ENCODE measurements at regions not wholly inside any gene's neighbourhood (a gene's known extent, or its start where the extent isn't known, plus 50 kb on each side); places are given as distances from the start of the nearest gene placed in this dataset.

DNA sequence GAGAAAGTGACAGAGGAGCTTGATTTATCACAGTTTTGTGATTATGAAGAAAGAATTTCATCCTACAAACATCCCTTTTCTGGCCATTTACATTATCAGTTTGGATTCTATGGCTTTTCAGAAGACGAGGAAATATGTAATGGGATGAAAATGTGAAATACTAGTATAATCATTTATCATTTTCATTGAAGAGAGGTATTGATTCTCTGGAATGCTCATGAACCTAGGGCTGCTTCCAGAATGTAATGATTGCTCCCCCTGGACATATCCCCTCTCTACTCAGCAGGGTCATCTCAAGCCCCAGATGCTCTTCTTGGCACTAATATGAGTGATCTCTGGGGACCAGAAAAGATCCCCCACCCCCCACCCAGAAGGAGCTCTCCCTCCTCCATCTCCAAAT is 106.7 kb upstream of the ZNF618 start:
- Histone ChIP-seq H3K27ac (ENCODE audit: low read depth, low read length) (no peak overlapping the region), H3K4me1 (ENCODE audit: control insufficient read depth, insufficient read depth, low read length) (no peaks in the 10 kb centered on the region)

DNA sequence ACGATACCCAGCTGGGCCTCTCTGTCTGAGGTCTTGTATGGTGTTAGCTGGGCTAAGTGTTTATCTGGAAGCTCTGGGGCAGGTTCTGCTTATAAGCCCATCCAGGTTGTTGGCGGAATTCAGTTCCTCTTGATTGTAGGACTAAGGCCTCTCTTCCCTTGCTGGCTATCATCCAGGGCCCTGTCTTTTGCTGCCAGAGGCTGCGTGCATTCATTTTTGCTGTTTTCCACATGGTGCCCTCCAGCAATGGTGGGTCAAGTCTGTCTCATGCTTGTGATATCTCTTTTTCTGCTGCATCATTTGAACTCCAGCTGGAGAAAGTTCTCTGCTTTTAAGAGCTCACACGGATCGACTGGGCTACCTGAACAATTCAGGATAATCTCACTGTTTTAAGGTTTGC is 105.7 kb upstream of the ZNF618 start:
- H3K4me3 ChIP-seq (ENCODE audit: low read length): no peak overlapping the region
- H3K9ac ChIP-seq (ENCODE audit: low read length): no peak overlapping the region
- no peaks in the 10 kb centered on the region for H3K27me3 ChIP-seq (ENCODE audit: control insufficient read depth, insufficient read depth, low read length)
- H3K27ac ChIP-seq (ENCODE audit: low read depth, low read length): no peak overlapping the region
- H3K36me3 ChIP-seq (ENCODE audit: control insufficient read depth, insufficient read depth, low read length): no peaks in the 10 kb centered on the region
- no peaks in the 10 kb centered on the region for H3K4me1 ChIP-seq (ENCODE audit: control insufficient read depth, insufficient read depth, low read length)

More for the DNA sequence above, 106.7 kb upstream of the ZNF618 start:
- Histone ChIP-seq H3K27me3 (ENCODE audit: control insufficient read depth, insufficient read depth, low read length) (no peaks in the 10 kb centered on the region), H3K4me3 (ENCODE audit: low read length) (no peak overlapping the region), H3K36me3 (ENCODE audit: control insufficient read depth, insufficient read depth, low read length) (no peaks in the 10 kb centered on the region), H3K9ac (ENCODE audit: low read length) (no peak overlapping the region)

DNA sequence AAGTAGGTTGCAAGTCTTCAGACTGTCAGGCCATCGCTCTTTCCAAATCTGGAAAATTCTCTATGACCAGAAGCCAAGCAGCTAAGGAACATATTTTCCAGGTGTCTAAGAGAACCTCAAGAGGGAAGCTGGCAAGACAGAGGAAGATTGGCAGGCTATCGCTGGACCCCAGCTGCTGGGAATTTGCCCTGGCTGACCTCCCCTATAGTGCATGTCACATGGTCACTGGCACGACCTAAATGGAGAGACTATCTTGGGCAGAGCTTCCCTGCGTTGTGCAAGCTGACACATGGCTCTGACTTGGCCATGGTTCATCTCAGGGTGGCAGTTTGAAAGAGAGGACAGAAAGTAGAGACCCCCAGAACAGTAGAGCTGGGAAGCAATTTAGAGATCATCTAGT is 104.9 kb upstream of the ZNF618 start:
- Histone ChIP-seq H3K9ac (ENCODE audit: low read length) (no peak overlapping the region), H3K4me1 (ENCODE audit: control insufficient read depth, insufficient read depth, low read length) (no peaks in the 10 kb centered on the region), H3K27me3 (ENCODE audit: control insufficient read depth, insufficient read depth, low read length) (no peaks in the 10 kb centered on the region), H3K36me3 (ENCODE audit: control insufficient read depth, insufficient read depth, low read length) (no peaks in the 10 kb centered on the region), H3K27ac (ENCODE audit: low read depth, low read length) (no peak overlapping the region), H3K4me3 (ENCODE audit: low read length) (no peak overlapping the region)

DNA sequence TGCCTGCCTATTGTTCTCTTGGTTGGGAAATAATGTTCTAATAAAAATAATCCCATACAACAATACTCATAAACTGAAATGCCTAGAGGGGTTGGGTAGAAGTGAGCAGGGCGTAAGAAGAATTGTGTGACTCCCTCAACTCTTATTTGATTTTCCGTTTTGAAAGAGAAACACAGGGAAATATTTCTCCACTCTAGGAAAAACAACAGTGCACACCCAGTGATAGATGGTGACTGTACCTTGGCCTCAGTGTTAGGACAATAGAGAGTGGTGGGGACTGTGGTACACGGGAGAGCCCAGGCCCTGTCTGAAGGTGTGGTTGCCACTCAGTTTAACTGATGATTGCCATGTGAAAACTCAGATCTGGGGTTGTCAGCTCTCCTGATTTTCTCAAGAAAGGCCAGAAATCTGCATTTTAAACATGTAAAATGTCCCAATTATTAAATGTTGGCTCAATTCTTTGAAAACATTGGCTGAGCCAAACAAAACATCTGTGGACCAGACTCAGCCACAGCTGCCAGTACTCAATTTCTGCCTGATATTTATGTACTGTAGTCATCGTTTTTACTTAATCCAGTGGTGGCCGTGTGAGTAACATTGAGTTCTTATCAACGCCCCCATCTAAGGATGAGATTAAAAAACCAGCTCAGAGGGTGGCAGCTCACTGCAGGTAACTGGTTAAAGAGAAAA is 103.8 kb upstream of the ZNF618 start:
- no peaks in the 10 kb centered on the region for H3K36me3 ChIP-seq (ENCODE audit: control insufficient read depth, insufficient read depth, low read length)
- no peaks in the 10 kb centered on the region for H3K4me1 ChIP-seq (ENCODE audit: control insufficient read depth, insufficient read depth, low read length)
- H3K9ac ChIP-seq (ENCODE audit: low read length): no peak overlapping the region
- no peaks in the 10 kb centered on the region for H3K27me3 ChIP-seq (ENCODE audit: control insufficient read depth, insufficient read depth, low read length)
- H3K4me3 ChIP-seq (ENCODE audit: low read length): no peak overlapping the region
- no peak overlapping the region for H3K27ac ChIP-seq (ENCODE audit: low read depth, low read length)

DNA sequence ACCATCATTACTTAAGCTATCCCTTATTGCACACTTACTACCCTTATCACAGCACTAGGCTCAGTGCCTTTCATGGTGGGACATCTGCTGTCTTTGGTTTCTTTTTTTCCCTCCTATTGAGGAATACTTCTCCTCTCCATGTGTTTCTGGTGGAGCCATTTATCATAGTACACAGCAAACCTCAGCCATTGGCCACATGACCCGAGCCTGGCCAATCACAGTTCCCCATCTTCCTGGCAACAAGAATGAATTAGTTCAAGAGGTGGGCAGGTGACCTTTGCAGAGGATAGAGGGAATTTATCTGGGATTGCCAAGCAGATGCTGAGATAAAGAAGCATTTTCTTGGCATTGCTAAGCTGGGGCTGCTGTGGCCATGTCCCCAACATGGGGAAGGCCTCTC is 101.1 kb upstream of the ZNF618 start:
- no peak overlapping the region for H3K9ac ChIP-seq (ENCODE audit: low read length)
- no peaks in the 10 kb centered on the region for H3K36me3 ChIP-seq (ENCODE audit: control insufficient read depth, insufficient read depth, low read length)
- H3K4me3 ChIP-seq (ENCODE audit: low read length): no peak overlapping the region
- no peaks in the 10 kb centered on the region for H3K27me3 ChIP-seq (ENCODE audit: control insufficient read depth, insufficient read depth, low read length)
- no peak overlapping the region for H3K27ac ChIP-seq (ENCODE audit: low read depth, low read length)
- H3K4me1 ChIP-seq (ENCODE audit: control insufficient read depth, insufficient read depth, low read length): no peaks in the 10 kb centered on the region

DNA sequence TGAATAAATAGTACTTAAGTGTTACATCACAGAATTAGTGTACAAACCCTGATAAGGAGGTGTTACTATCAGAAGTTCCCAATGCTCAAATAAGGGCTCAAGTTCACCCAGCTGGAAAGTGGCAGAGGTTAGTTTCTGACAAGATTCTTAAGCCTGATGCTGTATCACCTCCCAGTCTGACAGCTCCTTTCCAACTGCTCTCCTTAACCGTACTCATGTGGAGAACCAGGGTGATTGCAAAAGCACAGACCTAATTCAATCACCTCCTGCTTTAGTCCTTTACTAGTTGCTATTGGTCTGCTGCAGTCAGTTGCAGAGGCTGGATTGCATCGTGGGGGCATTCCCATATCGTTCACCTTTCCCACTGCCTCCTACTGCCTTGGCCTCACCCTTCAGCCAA is 100.4 kb upstream of the ZNF618 start:
- no peak overlapping the region for H3K4me3 ChIP-seq (ENCODE audit: low read length)
- no peaks in the 10 kb centered on the region for H3K36me3 ChIP-seq (ENCODE audit: control insufficient read depth, insufficient read depth, low read length)
- H3K27ac ChIP-seq (ENCODE audit: low read depth, low read length): no peak overlapping the region
- no peak overlapping the region for H3K9ac ChIP-seq (ENCODE audit: low read length)
- H3K27me3 ChIP-seq (ENCODE audit: control insufficient read depth, insufficient read depth, low read length): no peaks in the 10 kb centered on the region
- H3K4me1 ChIP-seq (ENCODE audit: control insufficient read depth, insufficient read depth, low read length): no peaks in the 10 kb centered on the region

DNA sequence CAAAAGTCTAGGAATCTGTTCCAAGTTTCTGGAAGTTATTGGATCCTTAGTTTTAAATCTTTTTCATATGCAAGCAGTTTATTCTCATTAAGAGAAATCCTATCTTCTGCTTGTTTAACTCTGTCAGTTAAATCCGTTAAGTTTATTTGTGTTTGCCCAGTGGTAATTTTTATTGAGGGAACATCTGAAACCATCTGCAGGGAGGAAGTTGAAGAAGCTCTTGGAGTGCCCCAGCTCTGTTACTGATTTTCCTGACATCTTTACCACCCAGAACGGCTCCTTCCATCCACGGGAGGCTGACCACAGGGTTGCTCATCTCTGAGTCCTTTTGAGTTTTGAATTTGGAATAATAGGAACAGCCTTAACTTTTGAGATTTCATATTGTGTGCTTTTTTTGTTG is 99.9 kb upstream of the ZNF618 start:
- Histone ChIP-seq H3K4me1 (ENCODE audit: control insufficient read depth, insufficient read depth, low read length) (no peaks in the 10 kb centered on the region), H3K36me3 (ENCODE audit: control insufficient read depth, insufficient read depth, low read length) (no peaks in the 10 kb centered on the region), H3K9ac (ENCODE audit: low read length) (no peak overlapping the region), H3K27ac (ENCODE audit: low read depth, low read length) (no peak overlapping the region), H3K27me3 (ENCODE audit: control insufficient read depth, insufficient read depth, low read length) (no peaks in the 10 kb centered on the region), H3K4me3 (ENCODE audit: low read length) (no peak overlapping the region)

DNA sequence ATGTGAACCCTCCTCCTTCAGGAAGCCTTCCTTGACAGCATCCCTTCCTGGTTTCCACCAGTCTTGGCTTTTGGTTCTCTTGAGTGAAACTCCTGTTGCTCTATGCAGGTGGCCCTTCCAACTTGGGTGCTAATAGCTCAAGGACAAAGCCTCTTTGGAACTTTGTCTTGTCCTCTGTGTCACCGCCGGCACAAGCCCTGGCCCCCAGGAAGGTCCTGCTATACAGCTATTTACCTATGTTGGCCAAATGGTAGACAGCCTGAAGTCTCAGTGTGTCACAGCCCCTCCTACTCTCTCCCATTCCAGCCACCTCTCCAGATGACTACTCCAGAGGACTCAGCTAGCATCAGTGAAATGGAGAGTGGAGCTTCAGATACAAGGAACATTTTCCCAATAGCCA is 94.7 kb upstream of the ZNF618 start:
- Histone ChIP-seq H3K9ac (ENCODE audit: low read length) (no peak overlapping the region), H3K4me3 (ENCODE audit: low read length) (no peak overlapping the region), H3K27ac (ENCODE audit: low read depth, low read length) (no peak overlapping the region), H3K36me3 (ENCODE audit: control insufficient read depth, insufficient read depth, low read length) (no peaks in the 10 kb centered on the region), H3K27me3 (ENCODE audit: control insufficient read depth, insufficient read depth, low read length) (no peaks in the 10 kb centered on the region), H3K4me1 (ENCODE audit: control insufficient read depth, insufficient read depth, low read length) (no peaks in the 10 kb centered on the region)

DNA sequence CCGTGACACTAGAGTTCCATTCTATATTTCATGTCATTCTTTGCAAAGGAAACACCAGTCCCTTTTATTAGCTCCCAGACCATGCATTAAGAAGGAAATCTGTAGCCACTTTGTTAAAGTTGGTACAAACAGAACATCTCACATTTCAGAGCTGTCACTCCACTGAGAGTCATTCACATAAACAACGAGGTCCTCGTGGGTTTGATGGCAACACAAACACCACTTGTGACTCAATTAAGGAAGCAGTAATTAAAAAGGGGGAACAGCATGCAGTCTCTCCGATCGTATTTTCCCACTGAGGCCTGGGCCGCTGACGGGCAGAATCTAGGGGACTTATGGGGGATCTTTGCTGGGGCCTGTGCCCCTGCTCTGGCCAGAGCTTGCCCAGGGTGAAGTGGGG is 94.2 kb upstream of the ZNF618 start:
- no peak overlapping the region for H3K4me3 ChIP-seq (ENCODE audit: low read length)
- no peak overlapping the region for H3K27ac ChIP-seq (ENCODE audit: low read depth, low read length)
- H3K27me3 ChIP-seq (ENCODE audit: control insufficient read depth, insufficient read depth, low read length): no peaks in the 10 kb centered on the region
- H3K36me3 ChIP-seq (ENCODE audit: control insufficient read depth, insufficient read depth, low read length): no peaks in the 10 kb centered on the region
- H3K4me1 ChIP-seq (ENCODE audit: control insufficient read depth, insufficient read depth, low read length): no peaks in the 10 kb centered on the region
- no peak overlapping the region for H3K9ac ChIP-seq (ENCODE audit: low read length)

DNA sequence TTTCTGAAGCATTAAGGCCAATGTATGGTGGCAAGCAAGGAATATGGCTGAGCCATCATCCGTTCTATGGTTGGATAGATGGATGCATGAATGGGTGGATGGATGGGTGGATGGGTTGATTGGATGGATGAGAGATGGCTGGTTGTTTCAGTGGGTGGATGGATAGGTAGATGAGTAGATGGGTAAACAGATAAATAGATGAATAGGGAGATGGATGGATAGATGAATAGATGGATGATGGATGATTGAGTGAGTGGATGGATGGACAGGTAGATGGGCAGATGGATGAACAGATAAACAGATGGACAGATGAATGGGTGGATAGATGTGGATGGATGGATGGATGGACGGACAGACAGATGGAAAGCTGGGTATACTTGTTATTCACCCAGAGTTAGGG is 92.6 kb upstream of the ZNF618 start:
- Histone ChIP-seq H3K27me3 (ENCODE audit: control insufficient read depth, insufficient read depth, low read length) (no peaks in the 10 kb centered on the region), H3K36me3 (ENCODE audit: control insufficient read depth, insufficient read depth, low read length) (no peaks in the 10 kb centered on the region), H3K4me3 (ENCODE audit: low read length) (no peak overlapping the region), H3K9ac (ENCODE audit: low read length) (no peak overlapping the region), H3K27ac (ENCODE audit: low read depth, low read length) (no peak overlapping the region), H3K4me1 (ENCODE audit: control insufficient read depth, insufficient read depth, low read length) (no peaks in the 10 kb centered on the region)

DNA sequence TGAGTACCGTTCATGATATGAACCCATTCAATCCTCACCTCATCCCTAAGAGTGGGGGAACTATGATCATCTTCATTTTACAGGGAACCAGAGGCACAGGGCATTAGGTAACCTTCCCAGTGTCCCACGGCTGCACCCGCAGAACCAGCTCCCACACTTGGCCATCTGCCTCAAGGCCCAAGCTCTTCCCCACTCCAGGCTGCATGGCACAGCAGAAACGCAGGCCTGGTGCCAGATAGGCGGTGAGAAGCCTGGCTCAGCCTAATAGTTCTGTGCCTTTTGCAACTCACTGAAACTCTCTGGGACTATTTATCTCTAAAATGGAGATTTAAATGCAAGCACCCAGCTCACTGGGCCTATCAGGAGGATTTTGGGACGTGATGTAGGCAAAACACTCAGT is 90.8 kb upstream of the ZNF618 start:
- no peaks in the 10 kb centered on the region for H3K4me1 ChIP-seq (ENCODE audit: control insufficient read depth, insufficient read depth, low read length)
- H3K9ac ChIP-seq (ENCODE audit: low read length): no peak overlapping the region
- H3K4me3 ChIP-seq (ENCODE audit: low read length): no peak overlapping the region
- H3K27ac ChIP-seq (ENCODE audit: low read depth, low read length): no peak overlapping the region
- H3K36me3 ChIP-seq (ENCODE audit: control insufficient read depth, insufficient read depth, low read length): no peaks in the 10 kb centered on the region
- no peaks in the 10 kb centered on the region for H3K27me3 ChIP-seq (ENCODE audit: control insufficient read depth, insufficient read depth, low read length)

DNA sequence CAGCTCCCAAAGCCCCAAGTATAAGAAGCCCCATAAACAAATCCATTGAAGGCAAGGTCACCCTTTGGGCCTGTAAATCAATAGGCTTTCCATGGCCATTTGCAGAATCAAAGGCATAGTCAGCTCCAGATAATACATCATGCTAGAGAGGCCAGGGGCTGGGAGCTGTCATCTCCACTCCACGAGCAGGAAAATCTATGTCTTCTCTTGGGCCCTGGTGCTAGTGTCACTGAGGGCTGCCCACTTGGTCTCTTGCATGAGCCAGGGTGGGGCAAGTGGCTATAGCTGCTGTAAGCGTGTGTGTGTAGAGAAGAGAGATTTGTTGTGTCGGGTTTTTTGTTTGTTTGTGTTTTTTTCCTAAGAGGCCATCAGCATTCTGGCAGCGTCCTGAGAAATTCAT is 90.0 kb upstream of the ZNF618 start:
- Histone ChIP-seq H3K36me3 (ENCODE audit: control insufficient read depth, insufficient read depth, low read length) (no peaks in the 10 kb centered on the region), H3K4me1 (ENCODE audit: control insufficient read depth, insufficient read depth, low read length) (no peaks in the 10 kb centered on the region), H3K9ac (ENCODE audit: low read length) (no peak overlapping the region), H3K4me3 (ENCODE audit: low read length) (no peak overlapping the region), H3K27ac (ENCODE audit: low read depth, low read length) (no peak overlapping the region), H3K27me3 (ENCODE audit: control insufficient read depth, insufficient read depth, low read length) (no peaks in the 10 kb centered on the region)

DNA sequence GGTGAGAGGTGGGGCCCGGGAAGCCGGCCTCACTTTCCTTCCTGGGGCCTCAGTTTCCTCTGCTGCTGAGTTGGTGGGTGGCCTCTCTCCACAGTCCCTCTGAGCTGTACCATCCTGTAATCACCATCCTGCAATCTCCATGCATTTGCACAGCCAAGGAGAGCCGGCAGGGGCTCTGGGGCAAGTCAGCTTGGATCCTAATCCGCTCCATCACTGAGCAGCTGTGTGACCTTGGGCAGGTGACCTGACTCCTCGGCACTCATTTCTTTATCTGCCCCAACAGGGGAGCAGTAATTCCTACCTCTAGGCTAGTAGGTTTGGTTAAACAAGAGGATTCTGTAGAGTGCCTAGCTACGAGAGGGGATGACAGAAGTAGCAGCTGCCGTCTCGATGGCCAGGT is 88.2 kb upstream of the ZNF618 start:
- Histone ChIP-seq H3K27ac (ENCODE audit: low read depth, low read length) (no peak overlapping the region), H3K4me3 (ENCODE audit: low read length) (no peak overlapping the region), H3K27me3 (ENCODE audit: control insufficient read depth, insufficient read depth, low read length) (no peaks in the 10 kb centered on the region), H3K9ac (ENCODE audit: low read length) (no peak overlapping the region), H3K4me1 (ENCODE audit: control insufficient read depth, insufficient read depth, low read length) (no peaks in the 10 kb centered on the region), H3K36me3 (ENCODE audit: control insufficient read depth, insufficient read depth, low read length) (no peaks in the 10 kb centered on the region)

Measured in rectal smooth muscle tissue (tissue), 1 donor.